ENCODE measurements at regions not wholly inside any gene's neighbourhood (a gene's known extent, or its start where the extent isn't known, plus 50 kb on each side); places are given as distances from the start of the nearest gene placed in this dataset.

DNA sequence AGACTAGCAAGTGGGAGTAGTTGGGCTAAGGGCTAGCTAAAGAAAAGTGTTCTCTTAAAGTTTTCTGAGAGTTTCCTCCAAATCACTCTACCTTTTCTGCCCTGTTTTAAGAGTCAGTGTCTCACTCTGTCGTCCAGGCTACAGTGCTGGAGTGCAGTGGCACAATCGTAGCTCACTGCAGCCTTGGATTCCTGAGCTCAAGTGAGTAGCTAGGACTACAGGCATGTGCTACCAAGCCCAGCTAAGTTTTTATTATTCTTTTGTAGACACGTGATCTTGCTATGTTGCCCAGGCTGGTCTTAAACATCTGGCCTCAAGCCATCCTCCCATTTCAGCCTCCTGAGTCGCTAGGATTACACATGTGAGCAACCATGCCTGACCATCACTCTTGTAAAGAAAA, 378.9 kb downstream of the CAAP1 start:
- CTCF ChIA-PET, result interaction anchor here (1.4 kb wide), 1 partner anchor 11 kb away, joined by 7 read pairs; no protein-coding TSS in a partner anchor
- Mint-ChIP-seq H3K27ac (no peak overlapping the region), H3K4me1 (no peaks in the 10 kb centered on the region), H3K27me3 (ENCODE audit: low read depth) (no peaks in the 10 kb centered on the region; the same call in 1 of the 2 replicates), H3K4me3 (no peak overlapping the region), H3K36me3 (no peaks in the 10 kb centered on the region), H3K9me3 (peaks cover 3% of the 10 kb centered on the region; the same call in 1 of the 2 replicates)
- DNase-seq (ENCODE audit: low spot score), result no peak
- no peak for ATAC-seq
- TF ChIP-seq FOXK1 (CRISPR knock-in tag; IDR thresholded peaks at IDR 0.05) (no peak), GRHL2 (CRISPR knock-in tag; IDR thresholded peaks at IDR 0.05; ENCODE audit: insufficient replicate concordance, severe bottlenecking) (no peak), HMGA2 (CRISPR knock-in tag; IDR thresholded peaks at IDR 0.05) (no peak), TEAD4 (CRISPR knock-in tag; IDR thresholded peaks at IDR 0.05) (no peak), EMX1 (CRISPR knock-in tag; IDR thresholded peaks at IDR 0.05) (no peak), ZNF423 (CRISPR knock-in tag; IDR thresholded peaks at IDR 0.05) (no peak), TP53 (CRISPR knock-in tag; IDR thresholded peaks at IDR 0.05) (no peak)
- TF ChIP-seq, protein P1, sequence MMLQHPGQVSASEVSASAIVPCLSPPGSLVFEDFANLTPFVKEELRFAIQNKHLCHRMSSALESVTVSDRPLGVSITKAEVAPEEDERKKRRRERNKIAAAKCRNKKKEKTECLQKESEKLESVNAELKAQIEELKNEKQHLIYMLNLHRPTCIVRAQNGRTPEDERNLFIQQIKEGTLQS (CRISPR knock-in tag; conservative IDR thresholded peaks at IDR 0.05), result no peak
- TF ChIP-seq, protein P2, sequence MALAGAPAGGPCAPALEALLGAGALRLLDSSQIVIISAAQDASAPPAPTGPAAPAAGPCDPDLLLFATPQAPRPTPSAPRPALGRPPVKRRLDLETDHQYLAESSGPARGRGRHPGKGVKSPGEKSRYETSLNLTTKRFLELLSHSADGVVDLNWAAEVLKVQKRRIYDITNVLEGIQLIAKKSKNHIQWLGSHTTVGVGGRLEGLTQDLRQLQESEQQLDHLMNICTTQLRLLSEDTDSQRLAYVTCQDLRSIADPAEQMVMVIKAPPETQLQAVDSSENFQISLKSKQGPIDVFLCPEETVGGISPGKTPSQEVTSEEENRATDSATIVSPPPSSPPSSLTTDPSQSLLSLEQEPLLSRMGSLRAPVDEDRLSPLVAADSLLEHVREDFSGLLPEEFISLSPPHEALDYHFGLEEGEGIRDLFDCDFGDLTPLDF (CRISPR knock-in tag; IDR thresholded peaks at IDR 0.05), result no peak
- TF ChIP-seq, protein P3, sequence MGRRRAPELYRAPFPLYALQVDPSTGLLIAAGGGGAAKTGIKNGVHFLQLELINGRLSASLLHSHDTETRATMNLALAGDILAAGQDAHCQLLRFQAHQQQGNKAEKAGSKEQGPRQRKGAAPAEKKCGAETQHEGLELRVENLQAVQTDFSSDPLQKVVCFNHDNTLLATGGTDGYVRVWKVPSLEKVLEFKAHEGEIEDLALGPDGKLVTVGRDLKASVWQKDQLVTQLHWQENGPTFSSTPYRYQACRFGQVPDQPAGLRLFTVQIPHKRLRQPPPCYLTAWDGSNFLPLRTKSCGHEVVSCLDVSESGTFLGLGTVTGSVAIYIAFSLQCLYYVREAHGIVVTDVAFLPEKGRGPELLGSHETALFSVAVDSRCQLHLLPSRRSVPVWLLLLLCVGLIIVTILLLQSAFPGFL (CRISPR knock-in tag; IDR thresholded peaks at IDR 0.05; ENCODE audit: borderline replicate concordance), result no peak
- POLR2A ChIA-PET, result no interaction called here

DNA sequence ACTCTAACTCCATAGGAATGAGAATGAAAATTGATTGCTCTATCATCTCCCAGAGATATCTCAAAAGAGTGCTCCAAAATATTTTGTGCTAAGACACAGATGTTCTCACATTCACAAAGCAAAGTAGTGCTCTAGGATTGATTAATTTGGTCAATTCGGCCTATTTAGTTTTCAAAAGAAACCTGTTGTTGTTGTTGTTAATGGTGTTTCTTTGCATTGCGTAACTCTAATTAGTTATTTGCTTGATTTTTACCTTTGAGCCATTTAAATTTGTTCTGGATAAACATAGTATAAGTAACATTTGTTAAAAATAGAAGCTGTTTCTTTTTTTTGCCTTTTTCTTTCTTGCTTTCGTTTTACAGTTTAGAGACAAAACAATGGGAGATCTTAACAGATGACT, 382.5 kb downstream of the CAAP1 start:
- peaks cover 3% of the 10 kb centered on the region; the same call in 1 of the 2 replicates for H3K9me3 Mint-ChIP-seq
- no peak overlapping the region for H3K4me3 Mint-ChIP-seq
- H3K4me1 Mint-ChIP-seq, result no peaks in the 10 kb centered on the region
- H3K27ac Mint-ChIP-seq, result no peak overlapping the region
- CTCF ChIA-PET, result no interaction called here
- POLR2A ChIA-PET, result no interaction called here
- no peak for ATAC-seq
- TF ChIP-seq, protein P4, sequence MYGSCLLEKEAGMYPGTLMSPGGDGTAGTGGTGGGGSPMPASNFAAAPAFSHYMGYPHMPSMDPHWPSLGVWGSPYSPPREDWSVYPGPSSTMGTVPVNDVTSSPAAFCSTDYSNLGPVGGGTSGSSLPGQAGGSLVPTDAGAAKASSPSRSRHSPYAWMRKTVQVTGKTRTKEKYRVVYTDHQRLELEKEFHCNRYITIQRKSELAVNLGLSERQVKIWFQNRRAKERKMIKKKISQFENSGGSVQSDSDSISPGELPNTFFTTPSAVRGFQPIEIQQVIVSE (CRISPR knock-in tag; IDR thresholded peaks at IDR 0.05; ENCODE audit: borderline replicate concordance), result no peak
- no peak for TF ChIP-seq IRF2 (CRISPR knock-in tag; IDR thresholded peaks at IDR 0.05; ENCODE audit: borderline replicate concordance, low read depth)
- TF ChIP-seq, protein P5, sequence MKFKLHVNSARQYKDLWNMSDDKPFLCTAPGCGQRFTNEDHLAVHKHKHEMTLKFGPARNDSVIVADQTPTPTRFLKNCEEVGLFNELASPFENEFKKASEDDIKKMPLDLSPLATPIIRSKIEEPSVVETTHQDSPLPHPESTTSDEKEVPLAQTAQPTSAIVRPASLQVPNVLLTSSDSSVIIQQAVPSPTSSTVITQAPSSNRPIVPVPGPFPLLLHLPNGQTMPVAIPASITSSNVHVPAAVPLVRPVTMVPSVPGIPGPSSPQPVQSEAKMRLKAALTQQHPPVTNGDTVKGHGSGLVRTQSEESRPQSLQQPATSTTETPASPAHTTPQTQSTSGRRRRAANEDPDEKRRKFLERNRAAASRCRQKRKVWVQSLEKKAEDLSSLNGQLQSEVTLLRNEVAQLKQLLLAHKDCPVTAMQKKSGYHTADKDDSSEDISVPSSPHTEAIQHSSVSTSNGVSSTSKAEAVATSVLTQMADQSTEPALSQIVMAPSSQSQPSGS (CRISPR knock-in tag; IDR thresholded peaks at IDR 0.05; ENCODE audit: borderline replicate concordance, low read depth), result no peak
- no peaks in the 10 kb centered on the region for H3K27me3 Mint-ChIP-seq (ENCODE audit: low read depth)
- H3K36me3 Mint-ChIP-seq, result no peaks in the 10 kb centered on the region
- no peak for DNase-seq (ENCODE audit: low spot score)

DNA sequence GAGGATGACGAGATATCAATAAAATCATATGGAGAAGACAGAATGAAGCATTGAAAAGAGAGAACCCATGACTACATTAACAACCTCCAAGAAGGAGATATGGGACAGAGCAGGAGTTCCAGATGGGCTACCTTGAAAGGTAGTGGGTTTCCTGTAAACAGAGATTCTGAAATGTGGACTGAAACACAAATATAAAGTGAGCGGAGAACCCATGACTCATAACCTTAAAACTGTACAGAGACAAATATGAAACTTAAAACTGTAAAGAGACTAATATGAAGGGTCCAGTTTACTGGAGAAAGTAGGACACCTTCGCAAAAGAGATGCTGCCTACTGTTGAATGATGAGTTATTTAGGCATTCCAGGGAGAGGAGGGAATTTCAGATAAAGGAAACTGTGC, 383.7 kb downstream of the CAAP1 start:
- H3K4me1 Mint-ChIP-seq, result no peaks in the 10 kb centered on the region
- no peak overlapping the region for H3K4me3 Mint-ChIP-seq
- H3K9me3 Mint-ChIP-seq, result peaks cover 3% of the 10 kb centered on the region; the same call in 1 of the 2 replicates
- no peaks in the 10 kb centered on the region for H3K27me3 Mint-ChIP-seq (ENCODE audit: low read depth)
- DNase-seq (ENCODE audit: low spot score), result no peak
- ChIA-PET CTCF (no interaction called here), POLR2A (no interaction called here)
- H3K27ac Mint-ChIP-seq, result no peak overlapping the region
- no peaks in the 10 kb centered on the region for H3K36me3 Mint-ChIP-seq
- no peak for ATAC-seq
- TF ChIP-seq, protein P6, sequence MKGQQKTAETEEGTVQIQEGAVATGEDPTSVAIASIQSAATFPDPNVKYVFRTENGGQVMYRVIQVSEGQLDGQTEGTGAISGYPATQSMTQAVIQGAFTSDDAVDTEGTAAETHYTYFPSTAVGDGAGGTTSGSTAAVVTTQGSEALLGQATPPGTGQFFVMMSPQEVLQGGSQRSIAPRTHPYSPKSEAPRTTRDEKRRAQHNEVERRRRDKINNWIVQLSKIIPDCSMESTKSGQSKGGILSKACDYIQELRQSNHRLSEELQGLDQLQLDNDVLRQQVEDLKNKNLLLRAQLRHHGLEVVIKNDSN (CRISPR knock-in tag; IDR thresholded peaks at IDR 0.05), result no peak
- no peak for TF ChIP-seq TCF7 (CRISPR knock-in tag; IDR thresholded peaks at IDR 0.05; ENCODE audit: low read depth)
- no peak for TF ChIP-seq NR2C2 (CRISPR knock-in tag; IDR thresholded peaks at IDR 0.05)
- TF ChIP-seq ZBTB21 (CRISPR knock-in tag; IDR thresholded peaks at IDR 0.05; ENCODE audit: borderline replicate concordance), result no peak
- TF ChIP-seq, protein P7, sequence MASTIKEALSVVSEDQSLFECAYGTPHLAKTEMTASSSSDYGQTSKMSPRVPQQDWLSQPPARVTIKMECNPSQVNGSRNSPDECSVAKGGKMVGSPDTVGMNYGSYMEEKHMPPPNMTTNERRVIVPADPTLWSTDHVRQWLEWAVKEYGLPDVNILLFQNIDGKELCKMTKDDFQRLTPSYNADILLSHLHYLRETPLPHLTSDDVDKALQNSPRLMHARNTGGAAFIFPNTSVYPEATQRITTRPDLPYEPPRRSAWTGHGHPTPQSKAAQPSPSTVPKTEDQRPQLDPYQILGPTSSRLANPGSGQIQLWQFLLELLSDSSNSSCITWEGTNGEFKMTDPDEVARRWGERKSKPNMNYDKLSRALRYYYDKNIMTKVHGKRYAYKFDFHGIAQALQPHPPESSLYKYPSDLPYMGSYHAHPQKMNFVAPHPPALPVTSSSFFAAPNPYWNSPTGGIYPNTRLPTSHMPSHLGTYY (CRISPR knock-in tag; IDR thresholded peaks at IDR 0.05), result no peak
- no peak for TF ChIP-seq ZNF396 (CRISPR knock-in tag; IDR thresholded peaks at IDR 0.05; ENCODE audit: borderline replicate concordance)
- no peak for TF ChIP-seq SMAD3 (CRISPR knock-in tag; IDR thresholded peaks at IDR 0.05; ENCODE audit: borderline replicate concordance)
- no peak for TF ChIP-seq GRHL2 (CRISPR knock-in tag; IDR thresholded peaks at IDR 0.05; ENCODE audit: insufficient replicate concordance, severe bottlenecking)
- TF ChIP-seq, protein P4 (CRISPR knock-in tag; IDR thresholded peaks at IDR 0.05; ENCODE audit: borderline replicate concordance), result no peak
- TF ChIP-seq, protein P8, sequence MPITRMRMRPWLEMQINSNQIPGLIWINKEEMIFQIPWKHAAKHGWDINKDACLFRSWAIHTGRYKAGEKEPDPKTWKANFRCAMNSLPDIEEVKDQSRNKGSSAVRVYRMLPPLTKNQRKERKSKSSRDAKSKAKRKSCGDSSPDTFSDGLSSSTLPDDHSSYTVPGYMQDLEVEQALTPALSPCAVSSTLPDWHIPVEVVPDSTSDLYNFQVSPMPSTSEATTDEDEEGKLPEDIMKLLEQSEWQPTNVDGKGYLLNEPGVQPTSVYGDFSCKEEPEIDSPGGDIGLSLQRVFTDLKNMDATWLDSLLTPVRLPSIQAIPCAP (CRISPR knock-in tag; IDR thresholded peaks at IDR 0.05), result no peak
- TF ChIP-seq ZNF263 (CRISPR knock-in tag; IDR thresholded peaks at IDR 0.05; ENCODE audit: low read depth), result no peak
- TF ChIP-seq KAT7 (CRISPR knock-in tag; IDR thresholded peaks at IDR 0.05; ENCODE audit: borderline replicate concordance), result no peak
- no peak for TF ChIP-seq PRRX2 (CRISPR knock-in tag; IDR thresholded peaks at IDR 0.05)
